Lung (tissue), 11 donors: ENCODE measurements at regions not wholly inside any gene's neighbourhood (a gene's known extent, or its start where the extent isn't known, plus 50 kb on each side); places are given as distances from the start of the nearest gene placed in this dataset.

Source experiments
- ATAC-seq: fragments of 200-7000 bp; cut with Tn5 transposase; one replicate; pipeline ENCODE4 v1.9.1; 2020; ENCODE audit warnings: moderate number of reproducible peaks; ENCODE audit not compliant: insufficient read depth, low FRiP score
- DNase-seq, 3 donors: peaks; one replicate each; pipeline ENCODE4 v3.0.0-alpha.2; 2013 to 2017
- H3K27ac ChIP-seq, 2 donors: one replicate each; pipeline ENCODE4 v1.5.1; 2013; ENCODE audit warnings: mild to moderate bottlenecking in 2 of 2, moderate library complexity in 2 of 2, control low read depth in 1 of 2, inconsistent platforms in 1 of 2, low read depth in 1 of 2, low read length in 1 of 2
- H3K27me3 ChIP-seq, 3 donors: one replicate each; pipeline ENCODE4 v1.5.1; 2013; ENCODE audit warnings: low read length in 2 of 3; ENCODE audit not compliant: control insufficient read depth in 3 of 3, insufficient read depth in 3 of 3
- H3K36me3 ChIP-seq, 4 donors: one replicate each; pipeline ENCODE4 v1.5.1; 2013; ENCODE audit warnings: low read length in 4 of 4, mild to moderate bottlenecking in 1 of 4, moderate library complexity in 1 of 4; ENCODE audit not compliant: control insufficient read depth in 4 of 4, insufficient read depth in 4 of 4
- H3K4me1 ChIP-seq, 5 donors: one replicate each; pipeline ENCODE4 v1.5.1; 2013; ENCODE audit warnings: low read length in 5 of 5, mild to moderate bottlenecking in 2 of 5, moderate library complexity in 1 of 5; ENCODE audit not compliant: control insufficient read depth in 5 of 5, insufficient read depth in 5 of 5
- H3K4me3 ChIP-seq: one replicate; pipeline ENCODE4 v1.5.1; 2013; ENCODE audit warnings: mild to moderate bottlenecking, control low read depth, moderate library complexity
- H3K9ac ChIP-seq, 2 donors: one replicate each; pipeline ENCODE4 v1.5.1; 2013; ENCODE audit warnings: low read length in 2 of 2, control low read depth in 1 of 2; ENCODE audit not compliant: insufficient read depth in 1 of 2
- H3K9me3 ChIP-seq, 4 donors: one replicate each; pipeline ENCODE4 v1.5.1; 2013; ENCODE audit warnings: low read length in 3 of 4, mild to moderate bottlenecking in 1 of 4, moderate library complexity in 1 of 4; ENCODE audit not compliant: control insufficient read depth in 4 of 4, insufficient read depth in 3 of 4
- CTCF ChIP-seq: IDR thresholded peaks from 2 replicates; pipeline ENCODE4 v1.5.1; 2012; ENCODE audit warnings: mild to moderate bottlenecking; ENCODE audit errors: control extremely low read depth, extremely low read depth
- WGBS, 2 donors: extraction: QIAGEN DNeasy Blood & Tissue Kit; methylation state at CpG; one replicate each; pipeline ENCODE4 v1.1.7; 2013; 5-methylcytosine and 5-hydroxymethylcytosine counted together
- donor health status: control.
- donor health status: control.
- donor health status: Bipolar disorder and iron deficiency.
- donor health status: healthy.
- donor health status: DM: yes; HTN: yes; CAD: no.

DNA sequence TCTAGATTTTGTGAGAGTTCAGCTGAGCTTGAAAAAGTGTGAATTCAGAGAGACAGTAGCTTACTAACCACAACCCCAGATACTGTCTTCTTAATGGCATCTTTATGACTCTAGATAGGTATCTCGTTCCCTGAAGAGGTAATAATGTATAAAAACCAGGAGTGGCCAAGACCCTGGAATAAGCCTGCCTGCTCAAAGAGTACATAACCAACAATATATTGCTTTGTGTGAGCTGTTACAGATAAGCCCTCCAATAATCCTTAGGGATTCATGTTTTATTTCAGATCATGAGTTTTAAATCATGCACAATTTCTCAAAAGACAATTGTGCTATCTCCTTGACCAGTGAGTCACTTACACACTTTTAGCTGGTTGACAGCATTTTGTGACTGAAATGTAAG lies 327.8 kb upstream of the ADGRB3 start:
- DNase-seq (no peak), ATAC-seq (no peak)
- Histone ChIP-seq H3K4me1 (no peaks in the 10 kb centered on the region), H3K4me3 (no peak overlapping the region), H3K9me3 (no peaks in the 10 kb centered on the region), H3K9ac (no peak overlapping the region), H3K27ac (no peak overlapping the region), H3K36me3 (no peaks in the 10 kb centered on the region), H3K27me3 (no peaks in the 10 kb centered on the region)
- TF ChIP-seq CTCF, result no peak
- 70 to 71% methylated on average over 1 of the region's 1 CpG for WGBS, 2 donors

DNA sequence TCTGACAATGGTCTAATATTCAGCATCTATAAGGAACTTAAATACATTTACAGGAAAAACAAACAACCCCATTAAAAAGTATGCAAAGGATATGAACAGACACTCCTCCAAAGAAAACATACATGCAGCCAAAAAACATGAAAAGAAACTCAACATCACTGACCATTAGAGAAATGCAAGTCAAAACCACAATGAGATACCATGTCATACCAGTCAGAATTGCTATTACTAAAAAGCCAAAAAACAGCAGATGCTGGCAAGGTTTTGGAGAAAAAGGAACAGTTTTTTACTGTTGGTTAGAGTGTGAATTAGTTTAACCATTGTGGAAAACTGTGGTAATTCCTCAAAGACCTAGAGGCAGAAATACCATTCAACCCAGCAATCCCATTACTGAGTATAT lies 339.0 kb upstream of the ADGRB3 start:
- Histone ChIP-seq H3K9me3 (peaks cover 0 to 5% (median under 1%) of the 10 kb centered on the region in 4 donors), H3K4me3 (no peak overlapping the region), H3K36me3 (no peaks in the 10 kb centered on the region), H3K9ac (no peak overlapping the region), H3K27ac (no peak overlapping the region), H3K27me3 (no peaks in the 10 kb centered on the region), H3K4me1 (no peaks in the 10 kb centered on the region)
- TF ChIP-seq CTCF, result no peak
- no peak for ATAC-seq
- no peak for DNase-seq

DNA sequence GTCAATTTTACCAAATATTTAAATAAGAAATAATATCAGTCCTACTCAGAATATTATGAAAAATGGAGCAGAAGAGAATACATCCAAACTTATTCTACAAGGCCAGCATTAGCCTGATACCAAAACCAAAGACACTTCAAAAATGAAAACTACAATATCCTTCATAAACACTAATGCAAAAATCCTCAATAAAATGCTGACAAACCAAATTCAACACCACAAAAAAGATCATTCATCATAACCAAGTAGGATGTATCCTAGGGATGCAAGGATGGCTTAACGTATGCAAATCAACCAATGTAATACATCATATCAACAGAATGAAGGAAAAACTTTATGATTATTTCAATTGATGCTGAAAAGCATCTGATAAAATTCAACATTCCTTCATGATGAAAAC lies 352.4 kb upstream of the ADGRB3 start:
- Histone ChIP-seq H3K36me3 (no peaks in the 10 kb centered on the region), H3K4me1 (no peaks in the 10 kb centered on the region), H3K9me3 (peaks cover 0 to 4% (median 0%) of the 10 kb centered on the region in 4 donors), H3K27me3 (no peaks in the 10 kb centered on the region), H3K9ac (no peak overlapping the region), H3K27ac (no peak overlapping the region), H3K4me3 (no peak overlapping the region)
- no peak for ATAC-seq
- WGBS, 2 donors, result 0 to 83% methylated on average over 1 of the region's 1 CpG
- DNase-seq, result no peak
- TF ChIP-seq CTCF, result no peak

DNA sequence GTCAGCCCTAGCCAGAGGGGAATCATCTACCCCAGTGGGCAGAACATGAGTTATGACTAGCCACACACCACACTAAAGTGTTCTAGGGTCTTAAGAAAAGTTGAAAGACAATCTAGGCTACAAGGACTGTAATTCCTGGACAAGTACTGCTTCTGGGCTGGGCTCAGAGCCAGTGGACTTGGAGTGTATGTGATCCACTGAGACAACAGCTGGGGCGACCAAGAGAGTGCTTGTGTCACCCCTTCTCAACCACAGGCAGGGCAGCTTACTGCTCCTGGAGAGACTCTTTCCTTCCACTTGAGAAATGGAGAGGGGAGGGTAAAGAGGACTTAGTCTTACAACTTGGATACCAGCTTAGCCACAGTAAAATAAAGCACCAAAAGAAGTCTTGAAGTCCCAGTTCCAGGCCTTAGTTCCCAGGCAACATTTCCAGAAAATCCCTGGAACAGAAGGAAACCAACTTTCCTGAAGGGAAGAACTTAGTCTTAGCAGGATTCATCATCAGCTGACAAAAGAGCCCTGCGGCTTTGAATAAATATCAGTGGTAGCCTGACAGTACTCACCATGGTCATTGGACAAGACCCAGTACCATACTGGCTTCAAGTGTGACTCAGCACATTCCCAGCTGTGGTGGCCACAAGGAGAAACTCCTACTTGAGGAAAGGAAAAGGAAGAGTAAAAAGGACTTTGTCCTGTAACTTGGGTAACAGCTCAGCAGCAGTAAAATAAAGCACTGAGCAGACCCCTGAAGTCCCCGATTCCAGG lies 355.1 kb upstream of the ADGRB3 start:
- TF ChIP-seq CTCF, result no peak
- H3K4me1 ChIP-seq, result no peaks in the 10 kb centered on the region
- peaks cover 0 to 4% (median 0%) of the 10 kb centered on the region in 4 donors for H3K9me3 ChIP-seq
- 77 to 88% methylated on average over 3 of the region's 3 CpGs for WGBS, 2 donors
- H3K36me3 ChIP-seq, result no peaks in the 10 kb centered on the region
- H3K4me3 ChIP-seq, result no peak overlapping the region
- no peak overlapping the region for H3K9ac ChIP-seq
- H3K27ac ChIP-seq, result no peak overlapping the region
- ATAC-seq (peak; percentile 77), DNase-seq (peak in 1 of 3 donors; percentile 2)
- no peaks in the 10 kb centered on the region for H3K27me3 ChIP-seq
